ENCODE measurements at regions not wholly inside any gene's neighbourhood (a gene's known extent, or its start where the extent isn't known, plus 50 kb on each side); places are given as distances from the start of the nearest gene placed in this dataset.

GRCh38 chr6:97586344-97586743 lies 303.3 kb upstream of the MMS22L start:
- DNase-seq, result no peak

DNA sequence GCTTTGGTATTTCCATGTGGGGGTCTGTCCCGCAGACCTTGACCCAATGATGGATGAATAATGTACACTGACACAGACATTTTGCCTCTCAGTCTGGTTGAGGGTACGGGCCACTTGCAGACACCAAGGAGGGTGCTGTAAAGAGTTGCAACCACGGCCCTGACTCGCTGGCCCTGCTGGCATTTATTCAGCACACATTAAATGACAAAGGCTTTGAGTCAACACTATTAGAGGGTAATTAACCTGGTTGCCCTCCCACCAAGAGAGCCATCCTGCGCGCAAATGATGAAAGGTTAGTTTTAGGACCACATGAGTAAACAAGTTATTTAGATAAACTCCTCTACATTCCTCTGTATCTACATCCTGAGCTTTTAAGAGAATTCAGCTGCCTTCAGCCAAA lies 308.9 kb upstream of the MMS22L start:
- Mint-ChIP-seq H3K27ac (no peak overlapping the region), H3K4me3 (no peak overlapping the region), H3K27me3 (no peaks in the 10 kb centered on the region), H3K4me1 (no peaks in the 10 kb centered on the region), H3K9me3 (no peaks in the 10 kb centered on the region), H3K36me3 (no peaks in the 10 kb centered on the region)
- DNase-seq (no peak), ATAC-seq (replicated peaks) (no peak)

More at GRCh38 chr6:97586344-97586743, 303.3 kb upstream of the MMS22L start:
- Mint-ChIP-seq H3K4me3 (no peak overlapping the region), H3K36me3 (no peaks in the 10 kb centered on the region), H3K27ac (no peak overlapping the region), H3K27me3 (no peaks in the 10 kb centered on the region), H3K9me3 (peaks cover 0 to 2% of the 10 kb centered on the region in 2 donors), H3K4me1 (no peaks in the 10 kb centered on the region)
- no peak for ATAC-seq (replicated peaks)

GRCh38 chr6:97594844-97595243 lies 311.8 kb upstream of the MMS22L start:
- DNase-seq, result no peak
- no peak for ATAC-seq (replicated peaks)
- H3K4me1 Mint-ChIP-seq, result no peaks in the 10 kb centered on the region
- H3K27ac Mint-ChIP-seq, result no peak overlapping the region
- no peaks in the 10 kb centered on the region for H3K27me3 Mint-ChIP-seq
- no peak overlapping the region for H3K4me3 Mint-ChIP-seq
- no peaks in the 10 kb centered on the region for H3K36me3 Mint-ChIP-seq
- no peaks in the 10 kb centered on the region for H3K9me3 Mint-ChIP-seq

GRCh38 chr6:97621111-97621510 lies 338.1 kb upstream of the MMS22L start:
- no peak overlapping the region for H3K4me3 Mint-ChIP-seq
- no peak for ATAC-seq (replicated peaks)
- no peaks in the 10 kb centered on the region for H3K9me3 Mint-ChIP-seq
- no peak overlapping the region for H3K27ac Mint-ChIP-seq
- DNase-seq, result no peak
- H3K4me1 Mint-ChIP-seq, result no peaks in the 10 kb centered on the region
- H3K36me3 Mint-ChIP-seq, result no peaks in the 10 kb centered on the region
- no peaks in the 10 kb centered on the region for H3K27me3 Mint-ChIP-seq

DNA sequence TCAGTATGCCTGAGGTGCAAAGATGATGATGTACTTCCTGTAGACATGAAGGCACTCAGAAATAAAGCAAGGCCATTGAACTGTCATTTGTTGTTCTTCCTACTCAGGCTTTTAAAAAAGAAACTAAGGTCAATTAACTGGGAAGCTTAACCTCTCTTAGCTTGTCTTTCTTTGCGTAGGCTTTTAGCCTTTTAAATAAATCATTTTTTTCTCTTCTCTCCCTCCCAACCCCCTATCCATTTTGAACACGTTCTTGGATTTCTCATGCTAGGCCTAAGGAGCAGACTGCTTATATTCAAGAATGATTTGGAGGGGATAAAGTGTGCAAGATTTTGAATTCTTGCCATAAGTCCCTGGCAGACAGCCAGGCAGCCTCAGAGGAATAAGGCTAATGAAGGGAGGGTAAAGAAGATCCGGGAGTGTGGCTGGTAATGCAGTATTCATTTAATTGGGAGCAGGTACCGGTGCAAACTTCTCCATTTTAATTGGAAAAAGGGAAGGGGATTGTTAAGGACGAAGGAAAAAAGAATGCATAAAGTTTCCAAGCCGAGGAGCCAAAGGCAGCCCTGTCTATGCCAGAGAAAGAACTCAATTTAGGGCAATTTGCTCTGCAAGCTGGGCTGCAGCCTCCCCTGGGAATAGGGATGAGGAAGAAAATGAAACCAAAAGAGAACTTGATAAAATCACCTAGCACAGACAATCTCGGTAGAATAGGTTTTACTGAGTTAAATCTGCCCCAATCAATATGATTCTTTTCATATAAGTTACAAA lies 343.8 kb upstream of the MMS22L start:
- DNase-seq (no peak), ATAC-seq (replicated peaks) (no peak)
- Mint-ChIP-seq H3K4me1 (no peaks in the 10 kb centered on the region), H3K27me3 (no peaks in the 10 kb centered on the region), H3K4me3 (no peak overlapping the region), H3K27ac (no peak overlapping the region), H3K36me3 (no peaks in the 10 kb centered on the region), H3K9me3 (no peaks in the 10 kb centered on the region)

GRCh38 chr6:97629180-97629579 lies 346.2 kb upstream of the MMS22L start:
- Mint-ChIP-seq H3K9me3 (no peaks in the 10 kb centered on the region), H3K27ac (no peak overlapping the region), H3K27me3 (no peaks in the 10 kb centered on the region)

DNA sequence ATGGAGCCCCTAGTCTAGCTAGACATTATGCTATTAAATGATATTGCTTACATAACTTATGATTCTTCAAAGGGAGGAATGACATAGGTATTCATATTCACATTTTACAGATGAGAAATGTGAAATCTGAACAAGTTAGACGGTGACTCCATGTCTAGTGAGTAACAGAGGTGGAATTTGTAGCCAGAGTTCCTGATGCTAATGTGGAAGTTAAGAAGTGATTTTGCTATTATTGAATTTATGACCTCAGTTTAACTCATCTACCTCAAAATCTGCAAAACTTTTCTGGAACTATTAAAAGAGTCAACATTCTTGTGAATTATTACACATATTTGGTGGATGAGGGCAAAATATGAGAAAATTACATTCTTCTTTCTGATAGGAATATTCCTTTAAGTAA lies 347.6 kb upstream of the MMS22L start:
- Mint-ChIP-seq H3K9me3 (no peaks in the 10 kb centered on the region), H3K4me3 (no peak overlapping the region), H3K27ac (no peak overlapping the region), H3K4me1 (no peaks in the 10 kb centered on the region), H3K36me3 (no peaks in the 10 kb centered on the region), H3K27me3 (no peaks in the 10 kb centered on the region)
- ATAC-seq (replicated peaks) (no peak), DNase-seq (no peak)

More at GRCh38 chr6:97629180-97629579, 346.2 kb upstream of the MMS22L start:
- ATAC-seq (replicated peaks) (no peak), DNase-seq (no peak)
- no peaks in the 10 kb centered on the region for H3K36me3 Mint-ChIP-seq
- H3K4me1 Mint-ChIP-seq, result no peaks in the 10 kb centered on the region
- no peak overlapping the region for H3K4me3 Mint-ChIP-seq

GRCh38 chr6:97632341-97632740 lies 349.3 kb upstream of the MMS22L start:
- ATAC-seq (replicated peaks), result no peak
- H3K4me1 Mint-ChIP-seq, result no peaks in the 10 kb centered on the region
- no peaks in the 10 kb centered on the region for H3K27me3 Mint-ChIP-seq
- DNase-seq, result no peak
- H3K4me3 Mint-ChIP-seq, result no peak overlapping the region
- H3K27ac Mint-ChIP-seq, result no peak overlapping the region
- no peaks in the 10 kb centered on the region for H3K9me3 Mint-ChIP-seq
- no peaks in the 10 kb centered on the region for H3K36me3 Mint-ChIP-seq

DNA sequence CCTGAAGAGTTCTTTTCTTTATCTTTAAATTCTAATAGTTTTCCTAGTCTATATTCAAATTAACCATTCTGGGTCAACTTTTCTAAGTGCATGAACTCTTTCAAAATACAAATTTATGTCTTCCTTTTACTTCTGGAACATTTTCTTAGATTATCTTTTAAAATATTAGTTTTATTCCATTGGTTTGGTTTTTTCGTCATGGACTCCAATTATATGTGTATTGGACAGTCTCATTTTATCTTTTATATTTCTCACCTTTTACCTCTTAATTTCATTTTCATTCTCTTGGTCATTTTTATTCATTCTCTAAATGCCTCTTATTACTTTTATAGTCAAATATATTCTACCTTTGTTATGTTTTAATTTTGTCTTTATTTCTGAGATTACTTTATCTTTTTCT lies 356.7 kb upstream of the MMS22L start:
- Mint-ChIP-seq H3K4me1 (no peaks in the 10 kb centered on the region), H3K27ac (no peak overlapping the region), H3K27me3 (no peaks in the 10 kb centered on the region), H3K36me3 (no peaks in the 10 kb centered on the region), H3K9me3 (peaks cover 4 to 8% of the 10 kb centered on the region in 2 donors), H3K4me3 (no peak overlapping the region)
- DNase-seq, result no peak
- ATAC-seq (replicated peaks), result no peak

DNA sequence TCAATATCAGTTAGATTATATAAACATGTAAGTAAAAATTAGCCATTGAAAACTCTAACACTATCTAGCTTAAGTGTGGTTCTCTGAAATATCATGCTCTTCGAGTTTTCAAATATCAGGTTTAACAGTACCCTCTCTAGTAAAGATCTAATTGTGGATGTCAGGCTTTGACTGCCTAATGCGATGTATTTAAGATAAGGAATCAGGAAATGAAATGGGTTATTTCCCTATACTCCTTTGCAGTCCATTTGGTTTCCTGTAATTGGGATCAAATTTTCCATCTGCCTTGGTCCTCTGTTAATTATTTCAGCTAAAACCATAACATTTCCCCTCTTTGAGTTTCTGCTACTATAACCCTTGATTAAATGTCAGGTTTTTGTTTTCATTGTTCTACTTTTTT lies 361.3 kb upstream of the MMS22L start:
- H3K9me3 Mint-ChIP-seq, result peaks cover 4% of the 10 kb centered on the region in 2 donors
- ATAC-seq (replicated peaks) (no peak), DNase-seq (no peak)
- H3K27ac Mint-ChIP-seq, result no peak overlapping the region
- H3K27me3 Mint-ChIP-seq, result no peaks in the 10 kb centered on the region
- H3K4me3 Mint-ChIP-seq, result no peak overlapping the region
- H3K36me3 Mint-ChIP-seq, result no peaks in the 10 kb centered on the region
- no peaks in the 10 kb centered on the region for H3K4me1 Mint-ChIP-seq

DNA sequence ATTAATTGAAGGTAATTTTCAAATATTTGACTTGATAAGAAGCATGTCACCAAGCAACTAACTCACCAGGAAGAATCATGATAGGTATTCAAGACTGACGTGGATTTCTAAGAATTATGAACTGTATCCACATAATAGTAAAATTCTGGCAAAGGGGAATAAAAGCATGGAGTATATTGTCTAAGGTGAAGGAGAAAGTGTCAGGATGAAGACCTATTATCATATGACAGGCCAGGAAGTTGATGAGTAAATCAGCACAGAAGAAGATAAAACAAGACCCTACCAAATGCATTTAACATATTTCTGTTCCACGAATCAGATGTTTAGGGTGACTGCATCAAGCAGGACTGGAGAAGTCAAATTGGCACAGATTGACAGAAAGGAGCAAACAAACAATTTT lies 362.7 kb upstream of the MMS22L start:
- H3K27me3 Mint-ChIP-seq, result no peaks in the 10 kb centered on the region
- H3K36me3 Mint-ChIP-seq, result no peaks in the 10 kb centered on the region
- DNase-seq, result no peak
- no peak overlapping the region for H3K4me3 Mint-ChIP-seq
- no peaks in the 10 kb centered on the region for H3K4me1 Mint-ChIP-seq
- H3K27ac Mint-ChIP-seq, result no peak overlapping the region
- no peaks in the 10 kb centered on the region for H3K9me3 Mint-ChIP-seq
- no peak for ATAC-seq (replicated peaks)

- no peak overlapping the region for H3K27ac Mint-ChIP-seq
- DNase-seq (no peak), ATAC-seq (replicated peaks) (no peak)
- H3K9me3 Mint-ChIP-seq, result no peaks in the 10 kb centered on the region
- H3K27me3 Mint-ChIP-seq, result no peaks in the 10 kb centered on the region
- H3K4me1 Mint-ChIP-seq, result no peaks in the 10 kb centered on the region
- H3K4me3 Mint-ChIP-seq, result no peak overlapping the region
- no peaks in the 10 kb centered on the region for H3K36me3 Mint-ChIP-seq
Observed at GRCh38 chr6:97653076-97653475, 370.1 kb upstream of the MMS22L start.

- ATAC-seq (replicated peaks) (no peak), DNase-seq (no peak)
- H3K27me3 Mint-ChIP-seq, result no peaks in the 10 kb centered on the region
- H3K4me1 Mint-ChIP-seq, result no peaks in the 10 kb centered on the region
- no peaks in the 10 kb centered on the region for H3K9me3 Mint-ChIP-seq
- H3K36me3 Mint-ChIP-seq, result no peaks in the 10 kb centered on the region
- H3K27ac Mint-ChIP-seq, result no peak overlapping the region
- H3K4me3 Mint-ChIP-seq, result no peak overlapping the region
Observed at GRCh38 chr6:97653517-97653916, 370.5 kb upstream of the MMS22L start.

- Mint-ChIP-seq H3K27ac (no peak overlapping the region), H3K9me3 (no peaks in the 10 kb centered on the region), H3K4me3 (no peak overlapping the region), H3K36me3 (no peaks in the 10 kb centered on the region), H3K27me3 (no peaks in the 10 kb centered on the region), H3K4me1 (no peaks in the 10 kb centered on the region)
- no peak for DNase-seq
- ATAC-seq (replicated peaks), result no peak
Observed at GRCh38 chr6:97654674-97655073, 371.7 kb upstream of the MMS22L start.

DNA sequence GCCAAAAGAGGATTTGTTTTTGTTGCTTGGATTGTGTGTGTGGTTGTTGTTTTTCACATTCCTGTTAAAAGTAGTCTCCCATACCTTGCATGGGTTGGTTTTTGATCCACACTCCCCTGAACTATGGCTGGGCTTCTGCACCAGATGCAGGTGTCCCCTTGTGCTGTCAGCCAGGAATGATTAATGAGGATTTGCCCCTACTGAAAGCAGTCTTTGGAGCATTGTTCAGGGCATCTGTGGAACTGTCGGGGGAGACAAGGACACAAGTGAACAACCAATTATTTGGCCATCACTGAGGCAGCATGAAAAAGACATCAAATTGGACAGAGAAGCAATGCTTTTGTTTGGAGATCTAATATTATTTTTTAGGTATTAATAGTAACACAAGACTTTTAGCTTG lies 373.2 kb upstream of the MMS22L start:
- ATAC-seq (replicated peaks), result no peak
- Mint-ChIP-seq H3K36me3 (no peaks in the 10 kb centered on the region), H3K9me3 (no peaks in the 10 kb centered on the region)

More for the DNA sequence above, 373.2 kb upstream of the MMS22L start:
- no peak overlapping the region for H3K27ac Mint-ChIP-seq
- no peak overlapping the region for H3K4me3 Mint-ChIP-seq
- no peaks in the 10 kb centered on the region for H3K4me1 Mint-ChIP-seq
- H3K27me3 Mint-ChIP-seq, result no peaks in the 10 kb centered on the region
- no peak for DNase-seq

Measured in stimulated activated naive B cell treated with anti-CD40 and anti-IgM and Interleukin-4, amounts not matched to agents 10 μg/mL and 1 μg/mL and 100 μg/mL, for 72 hours (primary cell).